HG03520 (cell line): ENCODE measurements at regions not wholly inside any gene's neighbourhood (a gene's known extent, or its start where the extent isn't known, plus 50 kb on each side); places are given as distances from the start of the nearest gene placed in this dataset.

ENCODE experiments used
- ATAC-seq: cut with Tn5 transposase; IDR thresholded peaks from one replicate; pipeline ENCODE4 v1.9.1; 2021; ENCODE audit warnings: mild to moderate bottlenecking, moderate library complexity; ENCODE audit not compliant: unreplicated experiment

- no peak for ATAC-seq
Measured at GRCh38 chr7:68900096-68900495, 698.2 kb upstream of the AUTS2 start.

- no peak for ATAC-seq
Measured at GRCh38 chr7:68904630-68905029, 693.6 kb upstream of the AUTS2 start.

- no peak for ATAC-seq
Measured at GRCh38 chr7:68911754-68912153, 686.5 kb upstream of the AUTS2 start.

GRCh38 chr7:68914006-68914405, 684.3 kb upstream of the AUTS2 start:
- no peak for ATAC-seq

GRCh38 chr7:68917041-68917651, 681.1 kb upstream of the AUTS2 start:
- ATAC-seq = no peak

GRCh38 chr7:68918621-68919020, 679.7 kb upstream of the AUTS2 start:
- no peak for ATAC-seq

- no peak for ATAC-seq
Measured at GRCh38 chr7:68922850-68923249, 675.4 kb upstream of the AUTS2 start.

GRCh38 chr7:68925241-68925640, 673.0 kb upstream of the AUTS2 start:
- no peak for ATAC-seq

- no peak for ATAC-seq
Measured at GRCh38 chr7:68929781-68930261, 668.5 kb upstream of the AUTS2 start.

- no peak for ATAC-seq
Measured at GRCh38 chr7:68936471-68937035, 661.7 kb upstream of the AUTS2 start.

- no peak for ATAC-seq
Measured at GRCh38 chr7:68938151-68938550, 660.1 kb upstream of the AUTS2 start.

GRCh38 chr7:68943786-68944185, 654.5 kb upstream of the AUTS2 start:
- no peak for ATAC-seq

- ATAC-seq = no peak
Measured at GRCh38 chr7:68955656-68956055, 642.6 kb upstream of the AUTS2 start.

- ATAC-seq = no peak
Measured at GRCh38 chr7:68958571-68958970, 639.7 kb upstream of the AUTS2 start.

GRCh38 chr7:68963552-68963951, 634.7 kb upstream of the AUTS2 start:
- no peak for ATAC-seq

GRCh38 chr7:68964060-68964459, 634.2 kb upstream of the AUTS2 start:
- no peak for ATAC-seq

- ATAC-seq = no peak
Measured at GRCh38 chr7:68965351-68965750, 632.9 kb upstream of the AUTS2 start.

- ATAC-seq = no peak
Measured at GRCh38 chr7:68967598-68967997, 630.7 kb upstream of the AUTS2 start.

- ATAC-seq = no peak
Measured at GRCh38 chr7:68969571-68969970, 628.7 kb upstream of the AUTS2 start.

- no peak for ATAC-seq
Measured at GRCh38 chr7:68971634-68972340, 626.5 kb upstream of the AUTS2 start.

- no peak for ATAC-seq
Measured at GRCh38 chr7:68977385-68978055, 620.8 kb upstream of the AUTS2 start.

- ATAC-seq = no peak
Measured at GRCh38 chr7:68978710-68979109, 619.6 kb upstream of the AUTS2 start.
